HG03432 (cell line): ENCODE measurements at regions not wholly inside any gene's neighbourhood (a gene's known extent, or its start where the extent isn't known, plus 50 kb on each side); places are given as distances from the start of the nearest gene placed in this dataset.

Experiments
- ATAC-seq: cut with Tn5 transposase; IDR thresholded peaks from one replicate; pipeline ENCODE4 v1.9.1; 2021; ENCODE audit warnings: mild to moderate bottlenecking, moderate library complexity; ENCODE audit not compliant: unreplicated experiment

GRCh38 chr14:99099051-99099787 is 172.8 kb downstream of the BCL11B start:
- ATAC-seq: no peak

- no peak for ATAC-seq
These were observed 171.3 kb downstream of the BCL11B start for GRCh38 chr14:99100497-99101270.

GRCh38 chr14:99101855-99102461 is 170.0 kb downstream of the BCL11B start:
- ATAC-seq: no peak

- no peak for ATAC-seq
These were observed 155.2 kb downstream of the BCL11B start for GRCh38 chr14:99116741-99117295.

GRCh38 chr14:99117671-99118045 is 154.3 kb downstream of the BCL11B start:
- ATAC-seq: no peak

- no peak for ATAC-seq
These were observed 153.8 kb downstream of the BCL11B start for GRCh38 chr14:99118046-99118721.

GRCh38 chr14:99118946-99119345 is 153.1 kb downstream of the BCL11B start:
- ATAC-seq: no peak
